Activated T-helper 17 cell treated with anti-CD3 and anti-CD28 coated beads, Interleukin-2, amount 50 U/mL, for 72 hours (primary cell): ENCODE measurements at regions not wholly inside any gene's neighbourhood (a gene's known extent, or its start where the extent isn't known, plus 50 kb on each side); places are given as distances from the start of the nearest gene placed in this dataset.
"Not testable (repeated sequence)": the region's sequence is repeated elsewhere in the genome, so short reads cannot be mapped to it uniquely, and the experiment has no call there.

Experiments
- ATAC-seq: fragments of 150-1000 bp; cut with Tn5 transposase; replicated peaks from 2 replicates; pipeline ENCODE4 v1.10.0; 2021; ENCODE audit warnings: mild to moderate bottlenecking, moderate library complexity
- H3K27ac Mint-ChIP-seq: one replicate; pipeline ENCODE4 v1.8.0; 2022; ENCODE audit warnings: mixed read lengths
- H3K27me3 Mint-ChIP-seq: one replicate; pipeline ENCODE4 v1.8.0; 2022; ENCODE audit warnings: mixed read lengths
- H3K36me3 Mint-ChIP-seq: one replicate; pipeline ENCODE4 v1.8.0; 2022; ENCODE audit warnings: low read depth, mild to moderate bottlenecking, mixed read lengths
- H3K4me1 Mint-ChIP-seq: one replicate; pipeline ENCODE4 v1.8.0; 2022; ENCODE audit warnings: mixed read lengths
- H3K4me3 Mint-ChIP-seq: one replicate; pipeline ENCODE4 v1.8.0; 2022; ENCODE audit warnings: mild to moderate bottlenecking, mixed read lengths
- H3K9me3 Mint-ChIP-seq: one replicate; pipeline ENCODE4 v1.8.0; 2022; ENCODE audit warnings: mixed read lengths

DNA sequence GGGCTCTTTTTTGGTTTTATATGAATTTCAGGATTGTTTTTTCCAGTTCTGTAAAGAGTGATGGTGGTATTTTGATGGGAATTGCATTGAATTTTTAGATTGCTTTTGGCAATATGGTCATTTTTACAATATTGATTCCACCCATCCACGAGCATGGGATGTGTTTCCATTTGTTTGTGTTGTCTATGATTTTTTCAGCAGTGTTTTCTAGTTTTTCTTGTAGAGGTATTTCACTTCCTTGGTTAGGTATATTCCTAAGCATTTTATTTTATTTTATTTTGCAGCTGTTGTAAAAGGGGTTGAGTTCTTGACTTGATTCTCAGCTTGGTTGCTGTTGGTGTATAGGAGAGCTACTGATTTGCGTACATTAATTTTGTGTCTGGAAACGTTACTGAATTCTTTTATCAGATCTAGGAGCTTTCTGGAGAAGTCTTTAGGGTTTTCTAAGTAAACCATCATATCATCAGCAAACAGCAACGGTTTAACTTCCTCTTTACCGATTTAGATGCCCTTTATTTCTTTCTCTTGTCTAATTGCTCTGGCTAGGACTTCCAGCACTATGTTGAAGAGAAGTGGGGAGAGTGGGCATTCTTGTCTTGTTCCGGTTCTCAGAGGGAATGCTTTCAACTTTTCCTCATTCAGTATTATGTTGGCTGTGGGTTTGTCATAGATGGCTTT is 69.4 kb upstream of the GNG12 start:
- H3K4me1 Mint-ChIP-seq, ATAC-seq, H3K4me3 Mint-ChIP-seq, H3K36me3 Mint-ChIP-seq, H3K27ac Mint-ChIP-seq: not testable (repeated sequence)
- peaks cover 11% of the 10 kb centered on the region for H3K9me3 Mint-ChIP-seq
- H3K27me3 Mint-ChIP-seq = peaks cover 22% of the 10 kb centered on the region

DNA sequence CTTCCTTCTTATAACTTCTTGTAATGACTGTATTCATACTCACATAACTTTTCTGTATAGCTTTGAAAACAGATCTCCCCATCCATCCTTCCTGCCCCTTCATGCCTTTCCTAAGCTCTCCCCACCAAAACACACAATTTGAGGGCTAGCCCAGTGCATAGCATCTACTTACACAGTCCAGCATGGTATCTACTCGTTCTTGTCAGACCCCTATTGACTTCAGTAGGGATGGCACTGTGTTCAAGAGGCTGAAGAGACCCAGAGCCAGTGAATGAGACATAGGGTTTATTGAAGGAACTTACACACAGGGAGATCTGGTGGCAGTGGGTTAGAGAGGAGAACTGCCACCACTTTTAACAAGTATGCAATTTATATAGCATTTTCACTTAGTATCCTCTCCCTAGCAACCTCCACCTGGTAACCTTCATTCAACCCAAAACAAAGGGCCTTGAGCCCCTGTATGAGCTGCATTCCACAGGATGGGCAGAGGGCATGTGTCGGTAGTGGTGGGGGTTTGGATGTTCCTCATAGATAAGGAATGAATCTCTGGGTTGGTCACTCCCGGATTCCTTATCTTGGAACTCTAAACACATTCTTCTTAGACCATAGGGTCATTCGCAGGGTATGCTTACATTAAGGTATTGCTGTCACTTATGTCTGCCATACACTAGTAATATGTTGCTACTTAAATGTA is 64.9 kb upstream of the GNG12 start:
- H3K4me3 Mint-ChIP-seq = no peak overlapping the region

DNA sequence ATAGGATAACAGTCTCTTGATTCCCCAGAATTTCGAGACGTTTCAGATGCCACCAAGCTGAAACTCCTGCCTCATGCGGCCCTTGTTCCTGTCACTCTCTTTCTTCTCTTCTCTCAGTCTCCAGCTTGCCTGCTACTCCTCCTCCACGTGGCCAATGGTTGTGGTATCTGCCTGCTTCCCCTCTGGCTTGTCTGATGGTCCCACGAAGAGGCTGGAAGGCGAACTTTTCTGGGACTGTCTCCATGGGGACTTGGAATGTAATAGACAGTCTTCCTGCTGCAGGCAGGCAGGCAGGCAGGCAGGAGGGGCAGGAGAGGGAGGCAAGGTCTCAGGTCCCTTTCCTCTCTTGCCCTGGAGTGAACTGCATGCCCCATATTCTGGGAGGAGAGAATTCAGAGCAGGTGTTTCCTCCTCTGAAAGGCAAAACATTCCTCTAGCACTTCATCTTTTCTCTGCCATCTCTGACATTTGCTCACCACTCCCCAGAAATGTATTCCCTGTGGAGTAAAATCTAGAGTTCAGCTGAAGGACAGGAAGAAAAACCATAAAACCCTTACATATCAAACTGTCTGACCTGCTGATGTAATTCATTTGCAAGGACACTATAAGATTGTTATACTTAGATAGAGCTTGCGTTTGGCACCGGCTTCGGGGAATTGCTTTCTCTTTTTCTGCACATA is 64.1 kb upstream of the GNG12 start:
- Mint-ChIP-seq H3K27ac (no peak overlapping the region), H3K9me3 (peaks cover 9% of the 10 kb centered on the region), H3K36me3 (no peaks in the 10 kb centered on the region), H3K27me3 (peaks cover 33% of the 10 kb centered on the region), H3K4me3 (no peak overlapping the region), H3K4me1 (no peaks in the 10 kb centered on the region)
- ATAC-seq = no peak

More for the DNA sequence above, 64.9 kb upstream of the GNG12 start:
- Mint-ChIP-seq H3K27ac (no peak overlapping the region), H3K9me3 (peaks cover 9% of the 10 kb centered on the region), H3K27me3 (peaks cover 28% of the 10 kb centered on the region), H3K36me3 (no peaks in the 10 kb centered on the region), H3K4me1 (no peaks in the 10 kb centered on the region)
- no peak for ATAC-seq

DNA sequence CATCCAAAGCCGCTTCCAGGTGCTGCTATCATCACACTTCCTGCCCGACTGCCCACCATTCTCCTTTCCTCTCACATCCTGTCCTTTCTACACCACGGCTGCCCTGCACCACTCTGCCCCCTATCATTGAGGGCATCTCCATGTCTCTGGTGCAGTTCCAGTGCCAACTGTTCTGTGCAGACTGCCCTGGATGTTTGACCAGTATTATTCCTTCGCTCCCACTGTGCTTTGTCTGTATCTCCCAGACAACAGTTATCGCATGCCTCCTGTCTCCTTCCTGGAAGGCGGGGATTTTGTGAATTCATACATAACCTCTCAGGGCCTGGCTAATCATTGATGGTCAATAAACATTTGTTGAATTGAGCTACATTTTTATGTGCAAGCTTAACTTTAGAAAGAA is 63.6 kb upstream of the GNG12 start:
- H3K4me3 Mint-ChIP-seq = no peak overlapping the region
- no peaks in the 10 kb centered on the region for H3K4me1 Mint-ChIP-seq
- ATAC-seq = no peak
- peaks cover 9% of the 10 kb centered on the region for H3K9me3 Mint-ChIP-seq
- H3K27me3 Mint-ChIP-seq = peaks cover 37% of the 10 kb centered on the region
- no peak overlapping the region for H3K27ac Mint-ChIP-seq
- H3K36me3 Mint-ChIP-seq = no peaks in the 10 kb centered on the region

DNA sequence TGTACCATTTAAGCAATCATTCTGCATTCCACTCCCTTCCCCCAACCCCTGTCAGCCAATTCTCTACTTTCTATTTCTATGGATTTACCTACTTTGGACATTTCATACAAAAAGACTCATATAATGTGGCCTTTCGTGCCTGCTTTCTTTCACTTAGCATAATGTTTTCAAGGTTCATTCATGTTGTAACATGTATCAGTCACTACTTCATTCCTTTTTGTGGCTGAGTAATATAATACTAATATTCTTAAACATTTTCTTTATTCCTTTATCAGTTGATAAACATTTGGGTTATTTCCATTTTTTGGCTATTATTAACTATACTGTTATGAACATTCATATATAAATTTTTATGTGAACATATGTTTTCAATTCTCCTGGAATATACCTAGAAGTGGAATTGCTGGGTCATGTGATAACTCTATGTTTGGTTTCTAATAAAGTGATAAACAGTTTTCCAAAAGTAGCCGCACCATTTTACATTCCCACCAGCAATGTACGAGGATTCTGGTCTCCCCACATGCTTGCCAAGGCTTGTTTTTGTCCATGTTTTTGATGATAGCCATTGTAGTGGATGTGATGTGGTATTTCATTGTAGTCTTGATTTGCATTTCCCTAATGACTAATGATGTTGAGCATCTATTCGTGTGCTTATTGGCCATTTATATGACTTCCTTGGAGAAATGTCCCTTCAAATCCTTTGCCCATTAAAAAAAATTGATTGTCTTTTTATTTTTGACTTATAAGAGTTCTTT is 61.9 kb upstream of the GNG12 start:
- peaks cover 9% of the 10 kb centered on the region for H3K9me3 Mint-ChIP-seq
- H3K27me3 Mint-ChIP-seq = peaks cover 46% of the 10 kb centered on the region
- H3K36me3 Mint-ChIP-seq = no peaks in the 10 kb centered on the region
- H3K4me1 Mint-ChIP-seq = no peaks in the 10 kb centered on the region
- no peak overlapping the region for H3K27ac Mint-ChIP-seq
- no peak overlapping the region for H3K4me3 Mint-ChIP-seq
- no peak for ATAC-seq

DNA sequence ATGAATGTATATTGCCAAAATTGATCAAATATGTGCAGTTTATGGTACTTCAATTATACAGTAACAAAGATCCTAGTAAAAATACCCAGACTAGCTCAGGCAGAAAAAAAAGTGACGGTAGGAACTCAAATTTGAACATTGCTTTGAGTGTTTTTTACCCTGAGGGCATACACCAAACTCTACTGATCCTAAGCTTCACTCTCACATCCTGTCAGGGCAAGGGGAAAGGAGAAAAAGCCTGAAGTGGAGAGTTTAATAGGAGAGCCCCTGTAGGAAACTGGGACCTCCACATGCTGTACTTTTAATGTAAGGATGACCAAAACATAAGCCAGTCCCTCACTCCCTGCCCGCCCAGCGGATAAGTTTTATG is 59.8 kb upstream of the GNG12 start:
- no peak for ATAC-seq
- Mint-ChIP-seq H3K27ac (no peak overlapping the region), H3K4me3 (no peak overlapping the region), H3K4me1 (peaks cover 5% of the 10 kb centered on the region), H3K36me3 (no peaks in the 10 kb centered on the region), H3K9me3 (peaks cover 6% of the 10 kb centered on the region), H3K27me3 (peaks cover 50% of the 10 kb centered on the region)

DNA sequence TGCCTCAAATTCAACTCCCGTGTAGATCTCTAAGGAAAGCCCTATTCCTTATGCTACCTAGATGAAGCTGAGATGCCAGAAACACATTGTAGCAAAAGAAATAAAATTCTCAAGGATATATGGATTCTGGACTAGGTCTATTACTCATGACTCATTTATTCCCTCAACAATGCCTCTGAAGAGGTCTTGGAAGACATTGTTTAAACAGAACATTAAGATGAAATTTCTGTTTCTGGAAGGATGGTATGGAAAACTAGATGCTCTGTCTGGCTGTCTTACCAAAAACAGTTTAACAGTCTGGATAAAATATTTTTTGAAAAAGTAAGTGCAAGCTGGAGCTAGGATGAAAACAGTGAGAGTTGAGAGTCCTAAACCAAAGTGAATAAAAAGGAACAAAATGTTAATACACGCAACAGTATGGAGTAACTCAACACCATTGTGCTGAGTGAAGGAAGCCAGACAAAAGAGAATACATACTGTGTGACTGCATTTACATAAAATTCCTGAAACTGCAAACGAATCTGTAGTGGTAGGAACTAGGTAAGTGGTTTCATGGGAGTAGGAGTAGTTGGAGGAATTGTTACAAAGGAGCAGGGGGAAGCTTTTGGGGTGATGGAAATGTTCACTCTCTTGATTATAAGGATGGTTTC is 59.3 kb upstream of the GNG12 start:
- H3K9me3 Mint-ChIP-seq = peaks cover 6% of the 10 kb centered on the region
- ATAC-seq = no peak
- no peak overlapping the region for H3K27ac Mint-ChIP-seq
- H3K4me3 Mint-ChIP-seq = no peak overlapping the region
- peaks cover 5% of the 10 kb centered on the region for H3K4me1 Mint-ChIP-seq
- no peaks in the 10 kb centered on the region for H3K36me3 Mint-ChIP-seq
- peaks cover 44% of the 10 kb centered on the region for H3K27me3 Mint-ChIP-seq

DNA sequence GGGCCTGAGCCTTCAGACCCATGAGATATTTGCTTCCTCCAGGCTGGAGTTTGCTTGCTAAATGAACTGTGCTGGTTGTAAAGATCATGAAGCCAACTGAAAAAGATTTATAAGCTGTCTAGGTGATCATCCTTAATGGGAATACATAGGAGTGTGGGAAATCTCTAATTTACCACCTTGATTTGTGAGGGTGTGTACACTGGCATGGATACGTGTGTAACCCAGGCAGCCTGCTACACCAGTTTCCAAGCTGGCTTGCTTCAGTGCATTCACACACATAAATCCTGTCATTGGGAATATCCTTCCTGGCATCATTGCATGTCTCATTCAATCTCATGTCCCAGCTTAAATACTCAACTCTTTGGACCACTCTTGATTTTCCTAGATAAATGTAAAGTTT is 57.6 kb upstream of the GNG12 start:
- ATAC-seq = no peak
- no peaks in the 10 kb centered on the region for H3K9me3 Mint-ChIP-seq
- H3K27me3 Mint-ChIP-seq = peaks cover 37% of the 10 kb centered on the region
- no peak overlapping the region for H3K4me3 Mint-ChIP-seq
- H3K4me1 Mint-ChIP-seq = peaks cover 5% of the 10 kb centered on the region
- H3K36me3 Mint-ChIP-seq = no peaks in the 10 kb centered on the region
- H3K27ac Mint-ChIP-seq = no peak overlapping the region

DNA sequence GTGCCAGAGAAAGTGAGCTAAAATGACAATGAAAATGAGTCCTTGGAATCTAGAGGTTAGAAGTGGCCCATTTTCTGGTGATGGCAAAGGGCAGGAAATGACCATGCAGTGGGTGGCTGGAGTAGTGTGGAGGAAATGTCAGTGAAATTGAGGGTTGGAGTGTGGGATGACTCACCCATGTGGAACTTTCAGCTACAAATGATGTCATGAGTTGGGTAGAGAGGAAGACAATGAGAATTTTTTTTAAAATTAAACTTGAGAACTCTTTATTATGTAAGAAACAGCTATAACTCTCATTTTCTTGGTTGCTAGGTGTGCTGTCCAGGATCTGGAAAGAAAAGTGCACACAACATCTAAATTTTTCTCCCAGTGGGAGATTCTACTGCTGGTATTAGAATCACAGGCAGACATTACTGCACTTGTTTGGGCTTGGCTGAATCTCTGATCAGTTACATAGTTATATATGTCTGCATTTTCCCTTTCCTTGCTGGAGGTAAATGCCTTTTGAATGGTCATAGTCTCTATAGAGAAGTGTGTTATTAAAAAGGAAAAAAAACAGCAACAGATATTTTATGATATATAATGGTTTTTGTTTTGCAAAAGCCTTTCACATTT is 56.8 kb upstream of the GNG12 start:
- Mint-ChIP-seq H3K4me1 (peaks cover 5% of the 10 kb centered on the region), H3K36me3 (no peaks in the 10 kb centered on the region), H3K27ac (no peak overlapping the region), H3K27me3 (peaks cover 37% of the 10 kb centered on the region), H3K9me3 (no peaks in the 10 kb centered on the region), H3K4me3 (no peak overlapping the region)
- ATAC-seq = peak; percentile 82

DNA sequence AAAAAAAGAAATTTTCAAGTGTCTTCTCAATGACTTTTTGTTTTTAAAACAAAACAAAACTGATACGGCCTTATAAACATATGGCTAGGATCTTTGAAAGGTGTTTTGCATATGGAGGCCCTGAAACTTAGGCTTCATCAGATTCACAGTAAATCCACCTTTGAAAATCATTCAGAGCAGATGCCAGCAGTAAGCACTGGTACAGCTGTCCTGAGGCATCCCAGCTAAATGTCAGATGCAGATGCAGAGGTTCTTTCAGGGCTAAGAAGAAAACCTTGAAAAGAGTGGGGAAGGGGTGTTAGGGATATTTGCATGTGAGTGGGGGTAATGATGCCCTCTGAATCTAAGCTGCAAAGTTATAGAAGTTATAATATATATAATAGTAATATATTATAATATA is 56.2 kb upstream of the GNG12 start:
- Mint-ChIP-seq H3K27ac (no peak overlapping the region), H3K4me1 (peaks cover 5% of the 10 kb centered on the region), H3K4me3 (no peak overlapping the region), H3K36me3 (no peaks in the 10 kb centered on the region), H3K27me3 (peaks cover 37% of the 10 kb centered on the region), H3K9me3 (no peaks in the 10 kb centered on the region)
- no peak for ATAC-seq

DNA sequence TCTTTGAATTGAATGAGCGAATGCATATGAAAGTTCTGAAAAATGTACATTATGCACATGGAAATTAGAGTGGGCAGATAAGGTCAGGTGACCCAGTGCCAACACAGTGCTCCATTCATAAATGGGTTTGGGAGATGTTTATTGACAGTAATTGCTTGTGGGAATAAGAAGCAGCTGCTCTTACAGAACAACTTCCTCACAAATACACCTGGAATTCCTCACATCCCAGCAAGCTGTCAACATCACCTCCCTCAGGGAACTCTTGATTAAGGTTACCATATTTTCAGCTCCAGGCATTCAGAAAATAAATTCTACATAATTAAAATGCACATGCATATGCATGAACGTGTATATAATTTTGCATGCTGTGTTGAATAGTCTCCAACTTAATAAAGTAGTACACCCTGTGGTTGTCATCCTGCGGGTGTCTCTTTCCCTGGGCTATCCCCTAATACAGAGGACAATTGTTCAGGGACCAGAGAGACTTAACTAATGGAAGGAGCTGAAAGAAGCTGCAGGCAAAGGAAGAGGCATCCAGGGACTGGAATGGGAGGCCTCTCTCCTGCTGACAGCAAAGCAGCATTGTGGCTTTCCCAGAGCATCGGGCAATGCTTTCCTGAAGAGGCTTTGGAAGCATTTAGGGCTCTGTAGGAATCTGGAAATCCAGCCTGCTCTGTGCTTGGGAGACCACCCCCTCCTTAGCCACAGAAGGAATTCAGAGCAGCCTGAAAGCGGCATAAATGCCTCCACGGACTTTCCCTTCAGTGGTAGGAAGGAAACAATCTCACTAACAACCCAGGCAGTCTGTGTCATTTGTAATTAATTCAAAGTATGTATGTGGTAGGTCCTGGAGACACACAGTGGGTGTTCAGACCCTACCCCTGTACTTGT is 55.2 kb upstream of the GNG12 start:
- Mint-ChIP-seq H3K4me3 (no peak overlapping the region), H3K27me3 (peaks cover 37% of the 10 kb centered on the region), H3K36me3 (no peaks in the 10 kb centered on the region), H3K4me1 (peaks cover 5% of the 10 kb centered on the region), H3K9me3 (no peaks in the 10 kb centered on the region), H3K27ac (no peak overlapping the region)
- no peak for ATAC-seq

DNA sequence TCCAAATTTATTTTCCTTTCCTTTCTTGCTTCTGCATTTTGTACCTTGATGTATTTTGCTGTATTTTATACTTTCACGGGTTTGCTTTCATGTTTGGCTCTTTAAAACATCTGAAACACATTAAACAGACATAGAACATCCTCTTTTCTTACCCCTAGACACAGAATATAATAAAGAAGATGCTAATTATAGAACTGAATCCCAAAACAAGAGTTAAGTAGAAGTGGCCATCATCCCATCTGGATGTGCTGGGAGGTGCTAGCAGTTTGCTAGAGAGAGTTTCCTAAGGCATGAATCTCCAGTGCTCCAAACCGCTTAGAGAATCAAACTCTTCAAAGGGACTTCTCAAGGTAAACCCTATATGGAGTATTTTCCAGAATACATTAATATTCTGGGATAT is 53.9 kb upstream of the GNG12 start:
- H3K9me3 Mint-ChIP-seq = no peaks in the 10 kb centered on the region
- no peak overlapping the region for H3K4me3 Mint-ChIP-seq
- H3K27ac Mint-ChIP-seq = no peak overlapping the region
- peaks cover 5% of the 10 kb centered on the region for H3K4me1 Mint-ChIP-seq
- peaks cover 38% of the 10 kb centered on the region for H3K27me3 Mint-ChIP-seq
- H3K36me3 Mint-ChIP-seq = no peaks in the 10 kb centered on the region
- no peak for ATAC-seq

DNA sequence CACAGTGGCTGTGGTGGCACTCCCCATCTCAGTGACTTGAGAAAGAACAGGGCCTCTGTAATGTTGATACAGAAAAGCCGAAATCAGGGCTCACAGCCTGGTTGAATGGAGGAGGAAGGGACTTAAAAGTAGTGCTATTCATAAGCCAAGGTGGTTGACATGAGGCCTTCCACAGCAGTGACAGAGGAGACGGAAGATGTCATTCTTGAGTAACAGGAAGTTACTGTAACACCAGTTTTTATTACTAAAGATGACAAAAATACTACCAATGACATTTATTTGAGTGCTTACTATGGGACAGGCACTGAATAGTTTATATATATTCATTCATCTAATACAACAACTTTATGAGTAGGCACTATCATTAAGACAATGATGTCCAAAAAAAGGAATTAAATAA is 52.8 kb upstream of the GNG12 start:
- no peak for ATAC-seq
- Mint-ChIP-seq H3K4me3 (no peak overlapping the region), H3K36me3 (no peaks in the 10 kb centered on the region), H3K4me1 (peaks cover 5% of the 10 kb centered on the region), H3K9me3 (no peaks in the 10 kb centered on the region), H3K27me3 (peaks cover 29% of the 10 kb centered on the region), H3K27ac (no peak overlapping the region)
